Mucosa of gallbladder (tissue), 1 donor: ENCODE measurements at regions not wholly inside any gene's neighbourhood (a gene's known extent, or its start where the extent isn't known, plus 50 kb on each side); places are given as distances from the start of the nearest gene placed in this dataset.
A peak's percentile ranks its signal among the peaks of the same experiment; 100 is the strongest.
"Not testable (repeated sequence)": the region's sequence is repeated elsewhere in the genome, so short reads cannot be mapped to it uniquely, and the experiment has no call there.

Experiments used
- DNase-seq: peaks from one replicate; pipeline ENCODE4 v3.0.0-alpha.2; 2020; ENCODE audit warnings: low spot score
- donor health status: DM: no; HTN: no; CAD: no.

DNA sequence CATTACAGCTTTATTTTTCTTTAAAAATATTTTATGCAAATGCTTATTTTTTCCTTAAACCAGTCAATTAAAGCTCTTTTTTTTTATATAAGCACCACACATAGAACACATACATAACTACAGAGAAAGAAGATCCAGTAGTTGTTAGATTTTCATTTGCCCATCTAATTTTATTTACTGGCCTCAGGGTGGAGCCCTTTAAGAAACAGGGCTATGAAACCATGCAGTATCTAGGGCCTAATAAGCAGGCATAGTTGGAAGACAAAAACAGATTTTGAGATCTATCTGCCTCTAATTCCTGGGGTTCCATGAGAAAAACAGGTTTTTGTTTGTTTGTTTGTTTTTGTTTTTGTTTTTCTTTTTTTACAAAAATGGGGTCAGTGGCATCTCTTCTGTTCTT is 120.6 kb downstream of the BCHE start:
- DNase-seq = no peak

DNA sequence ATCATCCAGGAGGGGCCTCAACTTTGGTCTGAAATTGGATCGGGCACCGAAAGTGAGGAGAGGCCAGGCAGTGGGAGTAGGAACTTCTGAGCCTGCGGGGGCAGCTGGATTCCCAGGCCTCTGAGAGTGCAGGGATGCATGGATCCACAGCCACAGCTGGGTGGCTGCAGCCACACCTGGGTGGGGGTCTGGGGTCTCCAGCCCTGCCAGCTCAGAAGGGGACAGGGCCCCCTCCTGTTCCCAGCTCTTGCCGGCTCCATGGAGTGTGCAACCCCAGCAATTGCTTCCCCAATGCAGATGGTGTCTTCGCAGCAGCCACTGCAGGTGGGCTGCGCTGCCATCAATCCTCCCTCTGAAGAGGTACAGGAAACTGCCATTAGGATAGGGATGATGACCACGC is 123.7 kb downstream of the BCHE start:
- DNase-seq = no peak

DNA sequence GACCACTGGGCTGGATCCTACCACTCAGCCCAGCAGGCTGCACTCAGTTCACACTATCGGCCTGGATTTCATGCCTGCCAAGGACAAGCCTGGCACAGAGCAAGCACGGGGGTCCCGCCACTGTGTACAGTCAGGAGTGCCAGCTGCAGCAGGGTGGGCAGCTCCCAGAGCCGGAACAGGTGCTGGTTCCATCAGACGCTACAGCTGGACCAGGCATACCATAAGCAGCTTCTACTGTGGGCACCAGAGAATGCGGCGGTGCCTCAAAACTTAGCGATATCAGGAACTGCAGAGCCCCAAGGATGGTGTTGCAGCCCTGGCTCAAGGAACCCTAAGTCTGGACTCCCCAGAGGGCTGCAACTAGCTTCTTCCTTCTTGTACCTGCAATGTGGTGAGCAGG is 124.8 kb downstream of the BCHE start:
- DNase-seq = no peak

DNA sequence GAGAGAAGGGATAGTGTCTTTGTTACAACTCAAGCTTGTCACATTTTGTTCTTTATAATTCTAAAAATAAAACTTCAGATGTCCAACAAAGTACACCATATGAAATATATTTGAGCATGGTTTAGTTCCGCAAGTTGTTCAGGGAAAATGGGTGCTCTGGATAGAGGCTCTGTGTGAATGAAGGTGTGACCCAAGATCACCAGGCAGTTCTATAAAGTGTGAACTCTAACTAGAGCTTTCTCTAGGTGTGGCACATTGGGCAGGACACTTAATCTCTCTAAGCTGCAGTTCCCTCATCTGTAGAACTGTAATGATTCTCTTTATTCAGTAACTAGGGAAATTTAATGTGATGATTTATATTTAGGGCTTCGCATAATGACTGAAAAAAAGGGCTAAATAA is 139.3 kb downstream of the BCHE start:
- no peak for DNase-seq

DNA sequence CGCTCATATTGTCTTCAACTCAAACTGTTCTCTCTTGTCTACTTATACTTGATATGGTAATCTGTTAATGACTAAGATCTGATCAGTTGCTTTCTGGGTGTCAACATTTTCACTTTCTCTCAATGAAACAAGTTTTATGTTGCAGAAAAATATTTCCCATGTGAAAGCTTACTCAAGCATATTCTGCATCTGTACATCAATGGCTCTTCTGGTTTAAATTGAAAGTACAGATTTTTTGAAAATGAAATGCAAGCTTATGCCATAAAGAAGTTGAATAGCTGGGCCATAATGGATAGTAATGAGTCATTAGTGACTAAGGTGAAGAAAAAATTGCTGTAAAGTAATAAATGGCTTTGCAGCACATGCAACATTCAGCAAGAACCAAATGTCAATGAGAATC is 140.7 kb downstream of the BCHE start:
- no peak for DNase-seq

DNA sequence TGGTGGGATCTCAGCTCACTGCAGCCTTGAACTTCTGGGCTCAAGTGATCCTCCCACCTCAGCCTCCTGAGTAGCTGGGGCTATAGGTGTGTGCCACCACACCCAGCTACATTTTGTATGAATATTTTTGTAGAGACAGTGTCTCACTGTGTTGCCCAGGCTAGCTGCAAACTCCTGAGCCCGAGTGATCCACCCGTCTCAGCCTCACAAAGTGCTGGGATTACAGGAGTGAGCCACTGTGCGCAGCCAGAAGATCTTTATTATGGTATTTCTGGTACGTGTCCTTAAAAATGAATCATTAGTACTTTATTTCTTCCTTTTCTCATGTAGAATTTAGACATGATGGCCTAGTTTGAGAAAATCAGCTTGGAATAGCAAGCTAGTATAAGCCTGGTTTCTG is 153.3 kb downstream of the BCHE start:
- DNase-seq = no peak

DNA sequence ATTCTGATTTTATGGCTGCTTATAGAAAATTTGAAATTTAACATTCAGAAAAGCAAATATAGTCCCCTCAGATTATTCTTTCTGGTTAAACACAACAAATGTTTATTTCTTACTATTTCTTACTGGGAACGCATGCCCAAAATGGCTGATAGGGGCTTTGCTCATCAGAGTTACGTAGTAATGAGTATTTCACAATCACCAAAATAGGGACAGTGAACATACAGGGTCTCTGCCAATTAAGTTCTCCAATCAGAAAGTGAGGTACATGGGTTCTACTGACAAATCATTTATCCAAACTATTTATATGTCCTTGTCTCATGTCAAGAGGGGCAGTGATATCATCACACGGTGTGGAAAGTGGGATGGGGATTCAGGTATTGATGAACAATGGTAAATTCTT is 154.5 kb downstream of the BCHE start:
- DNase-seq = no peak

DNA sequence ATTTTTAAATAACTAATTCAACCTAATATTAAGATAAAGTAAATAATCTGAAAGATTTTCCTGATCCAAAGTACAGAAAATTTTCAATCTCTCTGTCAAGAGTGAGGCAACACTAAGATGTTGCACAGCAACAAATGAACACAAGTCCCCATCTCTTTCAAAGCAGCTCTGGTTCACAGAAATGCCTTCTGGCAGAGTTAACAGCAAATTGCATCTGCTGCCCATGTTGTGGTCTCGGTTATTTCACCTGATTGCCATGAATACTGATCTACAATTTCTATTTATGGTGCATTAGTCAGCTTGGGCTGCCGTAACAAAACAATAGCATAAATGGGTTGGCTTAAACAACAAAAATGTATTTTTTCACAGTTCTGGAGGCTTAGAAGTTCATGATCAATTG is 167.3 kb downstream of the BCHE start:
- no peak for DNase-seq

DNA sequence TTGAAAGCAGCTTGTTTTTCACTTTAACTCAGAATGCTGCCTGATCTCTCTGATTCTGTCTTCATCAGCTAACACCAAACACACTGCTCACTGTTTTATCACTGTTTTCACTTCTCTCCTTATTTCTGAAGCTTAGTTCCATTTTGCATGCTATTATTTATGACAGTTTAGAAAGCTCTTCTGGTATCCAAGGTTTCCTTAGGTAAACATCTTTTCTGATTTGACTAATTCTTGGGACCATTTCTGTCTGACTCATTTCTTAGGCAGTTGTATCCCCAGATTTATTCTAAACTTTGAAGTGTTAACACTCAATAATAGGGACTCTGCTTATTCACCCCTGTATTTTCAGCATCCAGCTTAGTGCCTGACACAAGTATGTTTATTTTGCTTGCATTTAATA is 167.7 kb downstream of the BCHE start:
- no peak for DNase-seq

DNA sequence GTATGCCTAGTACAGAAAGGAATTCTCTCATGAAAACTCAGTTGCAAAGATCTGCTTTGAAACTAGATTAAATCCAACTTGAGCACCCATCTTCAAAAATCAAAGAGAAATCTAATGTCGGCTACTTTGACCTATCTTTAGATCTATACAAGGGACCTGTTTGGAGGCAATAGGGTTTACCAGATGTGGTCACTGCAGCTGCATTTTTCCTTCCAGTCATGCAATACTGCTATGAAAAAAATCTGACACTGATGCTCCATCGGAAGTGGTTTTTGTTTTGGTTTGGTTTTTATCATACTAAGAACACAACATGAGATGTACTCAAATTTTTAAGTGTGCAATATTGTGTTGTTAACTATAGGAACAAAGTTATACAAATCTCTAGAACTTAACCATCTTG is 169.5 kb downstream of the BCHE start:
- DNase-seq = no peak

DNA sequence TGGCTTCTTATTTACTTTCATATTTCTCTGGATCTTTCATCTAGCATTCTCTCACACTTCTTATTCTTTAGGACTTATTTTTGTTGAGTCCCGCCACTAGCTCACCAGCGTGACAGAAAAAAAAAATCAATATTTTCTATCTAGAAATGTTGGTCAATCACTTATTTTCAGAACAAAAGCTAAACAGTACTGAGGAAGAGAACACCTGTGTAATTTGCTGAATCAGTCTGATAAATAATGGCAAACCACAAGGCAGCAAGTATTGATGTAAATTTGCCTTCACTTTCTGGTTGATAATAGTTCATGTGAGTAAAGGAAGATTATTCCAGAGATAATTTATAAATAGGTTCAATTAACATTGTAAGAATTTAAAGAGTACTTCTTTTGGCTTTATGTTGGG is 179.2 kb downstream of the BCHE start:
- no peak for DNase-seq

DNA sequence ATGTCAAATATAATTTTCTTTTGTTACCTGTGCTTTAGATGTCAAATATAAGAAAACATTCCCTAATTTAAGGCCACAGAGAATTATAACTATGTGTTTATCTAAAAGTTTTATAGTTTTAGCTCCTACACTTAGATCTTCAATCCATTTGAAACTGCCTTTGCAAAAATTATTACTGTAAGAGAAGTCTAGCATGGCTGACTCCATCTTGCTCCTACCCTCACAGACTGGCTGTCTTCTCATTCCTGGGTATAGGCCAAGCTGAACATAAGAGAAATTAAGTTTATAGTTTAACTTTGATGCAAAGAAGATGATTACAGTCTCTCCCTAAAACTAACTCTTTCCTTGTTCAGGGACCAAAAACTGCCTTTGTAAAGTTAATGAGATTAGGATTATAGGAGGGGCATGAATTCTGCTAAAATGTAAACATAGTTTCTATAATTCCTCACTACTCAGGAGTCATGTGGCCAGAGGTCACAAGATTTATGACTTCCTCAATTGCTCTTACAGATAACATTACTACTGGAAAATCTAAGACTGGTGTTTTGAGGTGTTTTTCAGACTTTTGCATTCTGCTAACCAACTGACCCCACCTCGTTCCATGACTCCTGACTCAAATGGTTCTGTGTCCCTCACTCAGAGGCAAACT is 184.0 kb downstream of the BCHE start:
- no peak for DNase-seq

DNA sequence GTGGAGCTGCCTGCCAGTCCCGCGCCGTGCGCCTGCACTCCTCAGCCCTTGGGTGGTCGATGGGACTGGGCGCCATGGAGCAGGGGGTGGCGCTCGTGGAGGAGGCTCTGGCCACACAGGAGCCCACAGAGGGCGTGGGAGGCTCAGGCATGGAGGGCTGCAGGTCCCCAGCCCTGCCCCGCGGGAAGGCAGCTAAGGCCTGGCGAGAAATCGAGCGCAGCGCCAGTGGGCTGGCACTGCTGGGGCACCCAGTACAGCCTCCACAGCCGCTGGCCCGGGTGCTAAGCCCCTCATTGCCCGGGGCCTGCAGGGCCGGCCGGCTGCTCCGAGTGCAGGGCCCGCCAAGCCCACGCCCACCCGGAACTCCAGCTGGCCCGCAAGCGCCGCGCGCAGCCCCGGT is 187.9 kb downstream of the BCHE start:
- DNase-seq = not testable (repeated sequence)

DNA sequence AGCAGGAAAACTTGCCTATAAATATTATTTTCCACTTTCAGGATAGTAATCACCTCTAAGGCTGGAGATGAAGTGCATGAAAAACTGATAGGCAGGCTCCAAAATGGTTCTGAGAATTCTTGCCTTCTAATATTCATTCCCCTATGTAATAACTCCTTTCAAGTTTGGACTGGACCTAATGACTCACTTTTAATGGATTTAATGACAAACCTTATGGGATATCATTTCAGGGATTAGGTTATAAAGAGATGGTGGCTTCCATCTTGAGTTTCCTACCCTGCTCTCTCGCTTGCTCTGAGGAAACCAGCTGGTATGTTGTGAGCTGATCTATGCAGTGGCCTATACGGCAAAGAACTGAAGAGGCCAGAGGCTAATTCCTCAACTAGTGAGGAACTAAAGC is 192.0 kb downstream of the BCHE start:
- no peak for DNase-seq

DNA sequence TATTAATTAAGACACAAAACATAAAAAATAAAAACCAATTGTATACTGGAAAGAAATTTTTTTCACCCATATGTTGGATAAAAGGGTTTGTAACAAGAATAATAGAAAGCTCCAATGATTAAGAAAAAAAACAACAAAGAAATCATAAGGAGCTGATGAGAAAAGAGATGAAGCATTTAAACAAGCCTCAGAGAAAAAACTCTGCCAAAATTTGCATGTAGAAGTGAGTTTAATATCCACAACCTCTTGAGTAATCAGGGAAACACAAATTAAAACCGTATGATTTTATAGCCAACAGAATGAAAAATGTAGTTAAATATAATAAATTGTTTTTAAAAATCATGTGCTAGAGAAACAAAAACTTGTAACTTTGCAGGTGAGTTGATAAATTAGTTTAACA is 192.9 kb downstream of the BCHE start:
- DNase-seq = no peak

DNA sequence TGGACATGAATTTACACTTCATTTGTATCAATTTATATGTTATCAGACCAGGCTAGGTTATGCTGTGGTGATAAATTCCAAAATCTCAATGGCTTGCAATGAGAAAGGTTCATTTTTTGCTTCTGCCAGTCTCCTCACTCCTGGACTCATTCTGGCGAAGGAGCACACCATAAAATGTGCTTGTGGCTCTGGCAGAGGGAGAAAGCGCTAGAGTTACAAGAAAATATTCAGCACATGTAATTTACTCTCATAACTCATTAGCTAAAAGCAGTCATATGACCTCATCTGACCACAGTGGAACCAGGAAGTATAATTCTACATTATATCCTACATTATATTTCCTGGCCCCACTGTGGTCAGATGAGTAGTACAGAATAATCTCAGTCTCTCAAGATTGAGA is 193.8 kb downstream of the BCHE start:
- DNase-seq = no peak

DNA sequence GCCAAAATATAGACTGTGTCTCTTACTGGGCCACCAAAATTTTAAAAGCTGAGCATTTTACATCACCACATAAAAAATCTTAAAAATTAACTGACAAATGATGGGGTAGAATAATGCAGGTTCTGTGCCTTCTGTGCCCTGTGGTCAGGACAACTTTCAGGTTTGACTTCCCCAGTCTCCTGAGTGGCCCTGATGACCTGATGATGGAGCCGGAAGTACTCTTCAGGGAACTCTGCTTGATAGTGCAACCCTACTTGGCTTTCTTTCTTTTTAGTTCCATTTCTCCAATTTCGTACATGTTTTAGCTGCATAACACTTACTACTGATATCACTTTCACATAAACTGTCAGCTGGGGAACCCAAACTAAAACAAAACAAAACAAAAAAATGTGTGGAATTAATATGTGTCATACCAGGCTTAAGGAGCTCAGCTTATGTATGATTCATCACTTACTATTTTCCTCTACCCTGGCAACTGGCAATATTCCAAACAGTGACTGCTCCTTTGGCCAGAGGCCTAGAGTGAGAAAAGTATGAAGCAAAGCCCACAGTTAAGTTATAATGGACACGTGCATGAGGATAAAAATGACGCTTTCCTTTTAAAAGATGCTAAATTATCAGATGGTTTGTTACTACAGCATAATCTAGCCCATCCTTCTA is 194.3 kb downstream of the BCHE start:
- peak; percentile 74 for DNase-seq

DNA sequence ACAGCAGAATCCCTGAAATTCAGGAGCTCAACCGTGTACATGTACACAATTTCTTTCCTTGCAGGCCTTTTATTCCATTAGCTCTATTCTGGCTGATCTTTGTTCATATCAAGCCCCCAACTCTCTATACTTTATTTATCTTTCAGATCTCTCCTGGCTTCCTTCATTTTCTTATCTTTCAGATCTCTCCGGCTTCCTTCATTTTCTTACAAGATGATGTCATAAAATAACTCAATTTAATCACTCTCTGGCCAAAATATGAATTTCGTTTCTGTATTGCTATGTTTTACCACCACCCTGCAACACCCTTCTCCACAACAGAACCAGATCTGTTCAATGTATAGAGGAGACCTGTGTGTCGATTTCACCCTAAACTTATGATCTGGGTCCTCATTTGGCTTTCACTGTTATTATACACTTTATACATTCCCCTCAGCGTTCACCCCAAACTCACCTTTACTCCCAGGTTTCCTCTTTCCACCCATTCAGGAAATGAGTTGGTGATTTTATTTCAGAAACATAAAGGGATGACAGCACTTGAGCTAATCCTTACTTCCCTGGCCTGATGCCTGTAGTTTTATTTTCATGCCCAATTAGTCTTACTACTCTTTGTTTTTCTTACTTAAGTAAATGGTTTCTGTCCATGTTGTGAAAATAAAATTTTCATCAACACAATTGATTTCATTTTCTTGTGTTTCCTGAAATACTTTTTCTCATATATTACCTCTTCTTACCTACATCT is 195.5 kb downstream of the BCHE start:
- no peak for DNase-seq

DNA sequence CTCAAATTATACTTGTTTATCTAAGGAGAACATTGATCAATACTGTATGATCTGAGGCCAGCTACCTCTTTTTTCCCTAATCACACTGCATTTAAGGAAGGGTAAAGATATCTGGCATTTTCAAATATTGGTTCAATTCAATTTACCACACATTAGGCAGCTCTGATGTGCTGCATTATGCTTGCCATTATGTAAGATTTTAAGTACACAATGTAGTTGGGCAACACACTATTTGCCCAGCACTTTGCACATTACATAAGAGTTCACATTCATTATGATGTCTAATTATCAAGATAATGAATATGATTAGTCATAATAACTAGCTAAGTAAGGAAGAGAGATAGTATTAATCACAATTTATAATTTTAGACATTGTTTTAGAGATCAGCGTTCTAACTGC is 196.3 kb downstream of the BCHE start:
- no peak for DNase-seq

DNA sequence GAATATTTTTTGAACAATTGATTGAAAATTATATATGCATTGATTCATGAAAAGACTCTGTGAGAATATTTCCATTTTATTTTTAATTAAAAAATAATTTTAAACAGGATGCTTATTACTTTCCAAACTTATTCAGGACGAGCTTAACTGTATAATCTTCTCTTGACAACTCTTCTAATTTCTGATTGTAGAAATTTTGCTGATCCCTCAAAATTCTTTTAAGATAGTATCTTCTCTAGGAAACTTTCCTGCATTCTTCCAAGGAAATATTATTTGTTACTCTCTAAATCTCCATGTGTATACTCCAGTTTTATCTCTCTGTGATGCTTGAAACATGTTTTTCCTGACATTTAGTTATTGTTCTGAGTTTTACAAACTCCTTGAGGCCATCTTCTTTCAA is 197.2 kb downstream of the BCHE start:
- no peak for DNase-seq

DNA sequence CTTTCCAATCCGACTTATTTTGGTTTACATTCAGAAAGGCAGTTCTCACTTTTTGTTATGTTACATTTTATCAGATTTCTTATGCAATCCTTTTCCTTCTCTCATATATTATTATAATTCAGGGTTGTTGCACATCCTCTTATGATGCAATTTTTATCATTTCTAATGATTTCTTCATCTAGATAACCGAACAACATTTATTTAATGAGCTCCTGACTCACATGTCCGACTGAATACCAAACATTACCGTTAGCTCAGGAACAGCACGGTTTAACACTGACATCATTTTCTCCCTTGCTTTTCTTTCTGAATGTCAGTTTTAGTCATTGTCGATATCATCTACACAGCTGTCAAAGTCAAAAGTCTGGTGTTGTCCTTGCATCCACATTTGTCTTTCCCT is 199.2 kb downstream of the BCHE start:
- DNase-seq = no peak

DNA sequence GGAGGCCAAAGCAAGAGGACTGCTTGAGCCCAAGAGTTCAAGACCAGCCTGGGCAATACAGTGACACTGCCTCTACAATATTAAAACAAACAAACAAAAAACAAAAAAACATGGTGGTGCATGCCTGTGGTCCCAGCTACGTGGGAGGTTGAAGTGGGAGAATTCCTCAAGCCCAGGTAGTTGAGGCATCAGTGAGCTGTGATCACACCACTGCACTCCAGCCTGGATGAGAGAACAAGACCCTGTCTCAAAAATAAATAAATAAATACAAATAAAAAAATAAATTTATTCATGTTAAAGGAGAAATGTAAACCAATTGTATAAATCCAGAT is 200.6 kb downstream of the BCHE start:
- DNase-seq = no peak
